Left renal pelvis (tissue), 4 donors: ENCODE measurements at regions not wholly inside any gene's neighbourhood (a gene's known extent, or its start where the extent isn't known, plus 50 kb on each side); places are given as distances from the start of the nearest gene placed in this dataset.

Experiments
- DNase-seq, 4 donors: peaks; one replicate each; pipeline ENCODE4 v3.0.0-alpha.2; 2013; ENCODE audit warnings: low read depth in 4 of 4, low spot score in 3 of 4

DNA sequence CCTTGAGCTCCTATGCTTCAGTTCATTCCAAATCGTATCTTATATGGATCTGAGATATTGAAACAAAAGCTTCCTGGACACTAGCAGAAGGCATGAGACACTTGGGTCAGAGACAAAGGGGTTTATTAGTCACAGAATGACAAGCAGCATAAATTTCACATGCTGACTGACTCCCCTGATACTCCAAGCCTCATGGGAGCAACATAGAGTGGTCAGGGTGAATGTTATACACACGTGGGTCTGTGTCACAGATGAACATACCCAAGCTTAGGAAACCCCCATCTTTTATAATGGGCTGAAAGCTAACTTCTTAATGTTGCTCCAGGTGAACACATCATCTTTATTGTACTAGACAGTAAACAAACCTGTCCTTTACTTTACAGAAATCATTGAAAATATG, 599.9 kb upstream of the RGS18 start:
- DNase-seq: no peak

DNA sequence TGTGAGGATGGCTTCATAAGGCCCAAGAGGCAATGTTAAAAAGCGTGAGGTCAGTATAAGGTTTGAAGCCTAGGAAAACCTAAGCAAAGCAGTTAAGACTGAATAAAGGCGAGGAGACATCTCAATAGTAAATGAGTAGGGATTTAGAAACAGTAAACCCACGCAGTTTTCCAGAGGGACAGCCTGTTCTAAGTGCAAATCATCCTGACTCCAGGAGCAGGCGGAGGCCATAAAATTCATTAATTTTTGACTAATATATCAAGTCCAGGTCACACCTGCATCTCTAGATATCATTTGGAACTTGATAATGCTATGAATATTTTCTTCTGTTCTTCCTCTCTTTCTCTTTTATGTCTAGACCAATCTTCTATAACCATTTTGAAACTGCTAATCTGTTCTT, 597.0 kb upstream of the RGS18 start:
- no peak for DNase-seq

DNA sequence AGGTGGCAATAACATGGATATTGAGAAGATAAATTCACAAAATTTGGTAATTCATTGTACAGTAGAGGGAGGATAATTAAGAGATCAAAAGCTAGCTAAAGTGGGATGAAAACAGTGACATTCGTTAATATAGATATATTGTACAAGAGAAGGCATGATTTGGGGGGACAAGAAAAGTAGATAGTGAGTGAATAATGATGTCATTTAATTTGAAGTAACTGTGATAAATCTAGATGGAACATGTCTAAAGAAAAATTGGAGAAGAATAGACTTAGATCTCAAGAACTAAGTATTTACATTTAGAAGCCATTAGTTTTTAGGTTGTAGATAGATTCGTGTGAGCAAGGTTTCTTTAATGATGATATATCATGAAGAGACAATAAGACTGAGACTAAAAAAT, 594.0 kb upstream of the RGS18 start:
- DNase-seq: no peak

DNA sequence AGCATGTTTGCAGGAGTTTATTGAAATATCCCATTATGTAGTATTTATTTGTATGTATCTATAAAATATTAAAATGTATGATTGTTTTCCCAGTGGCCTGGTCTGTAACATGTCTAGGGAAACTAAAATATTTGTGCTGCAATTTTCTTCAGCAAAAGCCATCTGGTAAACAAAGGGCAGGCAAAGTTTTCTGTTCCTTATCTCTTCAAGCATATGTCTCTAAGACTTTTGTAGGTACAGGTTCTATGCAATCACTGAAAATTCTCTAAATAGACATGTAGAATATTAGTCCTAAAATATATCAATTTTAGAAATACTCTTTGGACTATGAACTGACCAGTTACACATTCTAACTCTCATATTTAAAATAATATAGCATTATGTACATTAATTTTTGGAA, 585.8 kb upstream of the RGS18 start:
- no peak for DNase-seq

DNA sequence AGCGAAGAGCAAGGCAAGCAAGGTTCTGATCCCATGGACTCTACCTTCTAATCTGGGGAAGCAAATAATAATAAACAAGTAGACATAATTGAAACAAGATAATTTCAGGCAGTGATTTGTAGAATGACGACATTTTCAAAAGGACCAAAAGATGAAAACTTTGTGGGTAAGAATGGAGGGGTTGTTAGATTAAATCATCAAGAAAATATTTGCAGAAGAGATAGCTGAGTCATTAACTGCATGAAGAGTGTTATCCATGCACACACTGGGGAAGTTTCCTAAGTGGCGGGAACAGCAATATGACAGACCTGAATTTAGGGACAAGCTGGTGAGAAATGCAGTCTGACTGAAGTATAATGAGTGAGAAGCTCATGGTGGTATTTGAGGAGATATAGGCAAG, 583.1 kb upstream of the RGS18 start:
- DNase-seq: no peak

DNA sequence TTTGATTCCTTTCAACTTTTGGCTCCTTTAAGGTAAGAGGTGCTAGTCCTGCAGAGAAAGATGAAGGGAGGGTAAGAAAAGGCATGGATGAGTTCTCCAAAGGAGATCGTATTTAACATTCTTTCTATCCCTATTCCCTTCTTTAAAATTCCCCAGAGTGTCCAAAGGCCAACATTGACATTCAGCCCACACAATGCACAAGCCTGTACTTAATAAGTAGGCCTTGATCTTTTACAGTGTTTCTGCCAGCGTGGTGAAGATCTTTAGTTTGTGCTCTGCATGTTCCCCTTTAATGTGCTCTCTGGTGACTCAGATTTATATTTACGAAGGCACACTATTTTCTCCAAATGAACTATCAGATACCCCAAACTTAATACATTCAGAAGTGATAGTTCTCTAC, 582.5 kb upstream of the RGS18 start:
- DNase-seq: no peak

DNA sequence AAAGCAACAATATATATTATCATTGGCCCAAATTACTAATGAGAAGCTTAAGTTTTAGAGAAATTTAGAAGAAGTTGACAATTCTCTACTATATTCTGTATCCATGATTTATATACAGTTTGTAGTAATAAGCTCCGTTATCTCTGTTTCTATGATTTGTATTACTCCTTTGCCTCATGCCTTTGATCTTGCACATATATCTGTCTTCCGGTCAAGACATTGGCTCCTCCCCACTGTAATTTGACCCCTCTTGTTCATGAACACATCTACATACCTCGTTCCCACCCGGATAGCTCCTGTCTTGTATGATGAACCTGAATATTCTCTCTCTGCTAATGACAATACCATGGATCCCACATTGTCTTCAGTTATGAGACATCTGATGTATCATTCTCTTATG, 581.0 kb upstream of the RGS18 start:
- DNase-seq: no peak

DNA sequence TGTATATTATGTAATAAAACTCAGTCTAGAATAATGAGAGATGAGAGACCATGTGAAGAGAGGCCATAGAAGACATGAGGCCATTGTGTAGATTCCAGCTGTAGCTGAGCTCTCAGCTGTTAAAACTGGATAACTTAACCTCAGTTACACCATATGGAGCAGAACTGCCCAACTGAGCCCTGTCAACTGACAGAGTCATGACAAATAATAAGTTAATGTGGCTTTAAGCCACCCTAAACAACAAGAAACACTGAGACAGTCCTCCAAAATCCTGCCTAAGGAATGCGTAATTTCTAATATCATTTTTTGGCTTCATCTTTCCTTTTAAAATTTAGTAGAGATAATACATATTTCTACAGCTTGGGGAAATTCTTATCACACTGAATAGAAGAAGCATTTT, 580.0 kb upstream of the RGS18 start:
- DNase-seq: no peak

DNA sequence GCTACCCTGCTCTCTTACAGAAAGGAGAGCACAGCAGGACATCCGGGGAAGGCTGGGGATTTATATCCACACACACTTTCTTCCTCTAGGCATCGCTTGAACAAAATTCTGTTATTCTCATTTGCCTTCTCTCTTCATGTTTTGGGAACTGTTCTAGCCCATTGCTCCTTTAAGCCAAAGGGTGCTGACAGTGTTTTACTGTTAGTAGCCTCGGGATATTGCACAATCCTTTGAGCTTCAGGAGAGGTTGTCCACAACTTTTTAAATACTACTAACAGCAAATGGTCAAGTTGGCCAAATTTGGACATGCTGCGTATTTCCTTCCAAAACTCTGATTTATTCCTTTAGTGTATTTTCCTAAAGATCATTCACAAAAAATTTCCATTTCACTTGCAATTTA, 579.2 kb upstream of the RGS18 start:
- DNase-seq: no peak

DNA sequence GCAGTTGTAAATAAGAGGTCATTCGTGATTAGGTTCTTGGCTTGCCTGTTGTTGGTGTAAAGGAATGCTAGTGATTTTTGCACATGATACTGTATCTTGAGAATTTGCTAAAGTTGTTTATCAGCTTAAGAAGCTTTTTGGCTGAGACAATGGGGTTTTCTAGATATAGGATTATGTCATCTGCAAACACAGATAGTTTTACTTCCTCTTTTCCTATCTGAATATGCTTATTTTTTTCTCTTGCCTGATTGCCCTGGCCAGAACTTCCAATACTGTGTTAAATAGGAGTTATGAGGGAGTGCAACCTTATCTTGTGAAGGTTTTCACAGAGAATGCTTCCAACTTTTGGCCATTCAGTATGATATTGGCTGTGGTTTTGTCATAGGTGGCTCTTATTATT, 576.1 kb upstream of the RGS18 start:
- DNase-seq: no peak

DNA sequence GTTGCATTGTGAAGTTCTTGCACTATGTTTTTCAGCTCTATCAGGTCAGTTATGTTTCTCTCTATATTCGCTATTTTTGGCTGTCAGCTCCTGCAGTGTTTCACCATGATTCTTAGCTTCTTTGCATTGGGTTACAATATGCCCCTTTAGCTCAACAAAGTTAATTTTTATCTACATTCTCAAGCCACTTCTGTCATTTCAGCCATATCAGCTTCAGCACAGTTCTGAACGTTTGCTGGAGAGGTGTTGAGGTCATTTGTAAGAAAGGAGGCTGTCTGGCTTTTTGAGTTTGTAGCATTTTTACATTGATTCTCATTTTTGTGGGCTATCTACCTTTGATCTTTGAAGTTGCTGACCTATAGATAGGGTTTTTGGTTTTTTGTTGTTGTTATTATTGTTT, 573.2 kb upstream of the RGS18 start:
- no peak for DNase-seq

DNA sequence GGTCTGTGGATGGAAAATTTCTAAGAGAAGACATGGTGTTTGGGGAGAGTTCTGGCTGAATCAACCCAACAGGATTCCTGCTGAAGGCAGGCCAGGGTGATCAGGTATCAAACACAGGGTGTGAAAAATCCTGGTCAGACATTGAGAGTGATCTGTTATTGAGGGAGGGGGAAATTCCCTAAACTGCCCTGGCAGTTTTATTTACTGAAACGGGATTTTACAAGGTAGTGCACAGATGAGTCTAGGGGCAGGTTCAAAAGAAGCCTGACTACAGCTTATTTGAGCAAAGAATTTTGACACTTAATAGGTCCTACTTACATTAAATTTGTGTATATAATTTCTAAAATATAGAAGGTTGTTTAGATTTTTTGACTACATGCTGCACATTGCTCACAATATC, 569.4 kb upstream of the RGS18 start:
- no peak for DNase-seq

DNA sequence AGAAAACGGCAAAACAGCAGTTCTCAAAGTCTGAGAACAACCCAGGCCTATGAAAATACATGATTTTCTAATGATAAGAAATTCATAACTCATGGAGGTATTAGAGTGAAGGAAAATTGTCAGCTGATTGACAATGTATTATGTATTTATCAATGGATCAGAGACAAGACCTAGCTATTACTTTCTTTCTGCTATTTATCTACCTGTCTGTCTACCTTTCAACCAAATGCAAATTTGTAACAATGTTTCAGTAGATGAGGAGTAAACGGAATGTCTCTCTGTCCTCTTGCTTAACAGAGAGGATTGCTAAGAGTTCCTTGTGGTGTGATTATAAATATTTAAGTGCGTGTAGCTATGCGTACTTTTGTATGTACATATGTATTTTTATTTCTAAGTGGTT, 568.7 kb upstream of the RGS18 start:
- DNase-seq: no peak

DNA sequence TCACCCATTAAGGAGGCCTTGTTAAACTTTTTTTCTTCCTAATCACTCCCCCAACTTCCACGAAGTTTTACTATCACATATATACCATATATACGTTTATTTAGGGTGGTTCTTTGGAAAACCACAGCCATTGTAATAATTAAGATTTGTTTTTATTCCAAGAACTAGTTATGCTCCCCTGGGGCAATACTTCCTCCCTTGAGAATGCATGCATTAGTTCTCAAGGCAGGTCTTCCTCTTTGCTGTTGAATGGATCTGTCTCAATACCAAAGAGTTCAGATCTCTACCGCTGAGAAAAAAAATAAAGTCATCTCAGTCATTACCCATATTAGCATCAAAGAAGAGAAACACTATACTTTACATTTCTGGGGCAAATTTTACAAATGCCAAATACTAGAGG, 567.7 kb upstream of the RGS18 start:
- no peak for DNase-seq

DNA sequence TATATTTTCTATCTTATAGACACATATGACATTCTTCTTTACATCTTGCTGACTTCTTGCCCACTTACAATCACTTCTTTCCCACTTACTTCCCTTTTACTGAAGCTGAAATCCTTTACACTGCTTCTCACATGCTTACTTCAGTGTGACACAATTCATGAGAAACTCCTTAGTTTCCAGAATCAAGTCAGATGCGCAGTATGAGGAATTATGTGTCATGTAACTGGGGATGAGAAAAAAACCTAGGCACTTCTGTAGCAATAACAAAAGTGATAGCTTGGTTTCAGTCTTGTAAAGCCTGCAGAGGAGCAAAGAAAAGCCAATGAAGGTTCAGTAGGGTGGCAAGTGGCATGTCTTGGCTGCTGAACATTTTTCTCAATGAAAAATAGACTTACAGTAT, 566.2 kb upstream of the RGS18 start:
- no peak for DNase-seq

DNA sequence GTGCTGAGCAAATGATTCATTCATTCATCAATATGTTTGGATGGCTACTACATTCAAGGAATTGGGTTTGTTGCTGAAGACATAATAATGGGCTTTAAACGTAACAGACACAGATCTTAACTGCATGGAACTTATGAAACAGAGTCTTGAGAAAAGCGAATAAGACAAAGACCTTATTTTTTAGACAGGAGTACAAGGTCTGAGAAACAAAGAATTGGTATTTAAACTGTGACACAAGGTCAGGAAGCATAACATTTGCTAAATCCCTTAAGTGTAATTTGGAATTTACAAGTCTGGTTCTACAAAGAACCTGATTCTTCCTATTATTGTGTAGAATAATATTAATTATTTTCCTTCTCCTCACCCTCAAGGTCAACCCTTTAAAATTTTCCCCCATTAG, 565.4 kb upstream of the RGS18 start:
- no peak for DNase-seq

DNA sequence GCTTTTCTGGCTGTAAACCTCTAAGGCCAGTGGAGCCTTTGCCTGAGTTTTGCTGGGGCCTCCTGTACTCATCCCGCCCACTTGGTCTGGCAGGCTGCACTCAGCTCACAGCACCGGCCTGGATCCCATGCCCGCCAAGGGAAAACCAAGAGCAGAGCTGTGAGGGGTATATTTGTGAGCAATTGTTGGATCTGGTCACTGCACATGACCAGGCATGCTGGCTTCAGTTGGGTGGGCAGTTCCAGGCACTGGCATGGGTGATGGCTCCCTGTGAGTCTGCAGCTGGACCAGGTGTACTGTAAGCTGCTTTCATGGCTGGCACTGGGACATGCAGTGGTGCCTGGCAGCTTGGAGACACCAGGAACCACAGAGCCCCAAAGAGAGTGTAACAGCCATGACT, 563.1 kb upstream of the RGS18 start:
- no peak for DNase-seq

DNA sequence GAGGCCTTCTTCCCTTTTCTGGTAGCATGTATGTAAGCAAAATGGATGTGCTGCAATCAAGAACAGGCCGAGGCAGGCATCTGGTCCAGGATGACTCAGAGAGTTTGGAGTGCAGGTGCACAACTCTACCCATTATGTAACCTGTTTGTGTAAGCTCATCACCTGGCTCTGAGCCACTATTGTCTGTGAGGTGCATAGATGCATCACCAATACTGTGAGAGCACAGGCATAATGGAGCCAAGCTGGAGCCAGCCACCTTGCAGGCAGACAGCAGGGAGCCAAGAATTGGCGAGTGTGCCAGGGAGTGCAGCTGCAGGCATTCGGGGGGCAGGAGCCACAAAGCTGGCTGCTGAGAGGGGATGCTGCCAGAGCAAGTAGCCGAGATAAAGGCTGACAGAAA, 549.9 kb upstream of the RGS18 start:
- DNase-seq: no peak

DNA sequence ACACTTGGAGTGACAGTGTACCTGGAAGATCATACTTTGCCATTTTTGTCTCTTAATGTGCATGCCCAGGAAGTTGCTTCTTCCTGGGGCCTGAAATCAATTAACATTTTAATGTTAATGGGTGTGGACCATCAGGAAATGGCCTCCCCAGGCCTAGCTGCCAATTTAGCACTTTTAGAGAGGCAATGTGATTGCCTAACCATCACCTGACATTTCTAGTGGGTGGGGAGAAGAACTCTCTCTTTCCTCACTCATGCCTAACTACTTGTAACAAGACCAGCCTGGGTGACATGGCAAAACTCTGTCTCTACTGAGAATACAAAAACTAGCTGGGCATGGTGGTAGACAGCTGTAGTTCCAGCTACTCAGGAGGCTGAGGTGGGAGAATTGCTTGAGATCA, 549.0 kb upstream of the RGS18 start:
- DNase-seq: no peak

DNA sequence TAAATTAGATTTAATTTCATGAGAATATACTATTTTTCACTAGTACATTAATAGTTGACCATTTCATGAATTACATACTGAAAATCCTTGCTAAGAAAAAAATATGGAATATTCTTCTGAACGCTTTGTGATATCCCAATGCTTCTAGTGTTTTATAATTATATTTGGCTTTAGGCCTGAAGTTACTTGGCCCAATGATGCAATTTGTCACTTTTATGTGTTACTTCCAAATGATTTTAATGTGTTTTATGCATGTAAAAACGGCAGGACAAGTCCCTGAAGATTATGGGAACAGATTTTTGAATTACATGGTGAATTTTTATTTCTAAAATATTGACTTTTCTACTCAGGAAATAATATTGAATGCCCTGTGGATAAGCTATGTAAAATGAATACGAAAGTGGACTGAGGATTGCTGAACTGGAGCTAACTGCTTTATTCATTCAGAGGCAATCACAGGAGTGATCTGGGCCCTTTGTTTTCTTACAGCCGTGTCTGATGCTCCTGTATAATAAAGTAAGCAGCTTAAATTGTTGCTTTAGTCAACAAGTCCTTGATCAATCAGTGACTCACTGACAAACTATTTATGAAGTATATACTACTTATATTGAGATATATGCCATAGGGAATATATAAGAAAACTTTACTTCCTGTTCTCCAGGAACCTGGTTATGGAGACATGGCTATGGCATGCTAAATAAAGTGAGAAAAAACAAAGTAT, 543.0 kb upstream of the RGS18 start:
- DNase-seq: no peak

DNA sequence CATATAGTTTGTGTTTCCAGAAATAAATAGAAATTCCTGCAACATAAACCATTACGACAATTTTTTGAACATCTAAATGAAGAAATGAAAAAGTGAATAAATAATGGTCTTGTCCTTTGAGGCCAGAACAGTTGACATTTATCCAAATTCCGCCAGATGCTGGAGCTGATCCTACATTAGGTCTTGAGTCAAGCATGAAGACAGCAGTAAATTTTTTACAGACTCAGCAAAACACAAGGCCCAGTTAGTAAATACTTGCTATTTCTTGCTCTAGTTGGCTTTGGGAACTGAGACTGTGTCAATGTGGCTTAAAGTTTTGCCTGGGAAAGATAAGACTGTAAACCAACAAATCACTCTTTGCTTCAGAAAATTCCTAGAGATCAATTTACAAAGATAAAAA, 540.1 kb upstream of the RGS18 start:
- peak in 1 of 4 donors; percentile 14 for DNase-seq

DNA sequence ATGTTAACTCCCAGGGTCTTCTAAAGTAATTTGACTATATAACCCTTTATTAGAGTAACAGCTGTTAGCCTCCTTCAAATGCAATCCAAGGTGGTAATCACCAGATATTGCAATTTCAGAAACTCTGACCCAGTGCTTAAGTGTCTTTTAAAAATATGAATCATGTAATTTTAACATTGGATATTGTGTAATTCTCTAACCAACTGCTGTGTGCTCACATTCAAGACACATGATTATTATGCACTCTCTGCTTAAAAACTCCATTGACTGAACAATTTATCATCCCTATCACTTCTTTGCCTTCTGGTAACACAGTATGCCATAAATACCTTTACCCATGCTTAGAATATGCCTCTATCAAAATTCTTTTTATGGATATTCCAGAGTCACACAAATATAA, 537.4 kb upstream of the RGS18 start:
- DNase-seq: no peak

DNA sequence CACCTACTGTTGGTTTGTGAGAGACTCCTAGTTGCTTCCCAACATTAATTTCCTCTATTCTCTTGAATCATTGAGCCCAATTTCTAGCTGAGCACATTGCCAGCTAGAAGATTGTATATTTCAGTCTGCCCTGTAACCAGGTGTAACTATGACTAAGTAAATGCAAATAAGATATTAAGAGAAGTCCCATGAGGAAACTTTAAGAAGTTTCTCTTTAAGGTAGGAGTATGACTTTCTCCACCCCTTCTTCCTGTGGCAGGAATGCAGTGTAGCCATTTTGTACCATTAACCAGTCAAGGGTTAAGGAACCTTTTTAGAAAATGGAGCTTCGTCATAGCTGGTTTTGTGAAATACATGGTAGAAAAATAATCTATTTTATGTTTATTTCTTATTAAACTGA, 534.2 kb upstream of the RGS18 start:
- DNase-seq: no peak
